H1 (cell line): ENCODE measurements at regions not wholly inside any gene's neighbourhood (a gene's known extent, or its start where the extent isn't known, plus 50 kb on each side); places are given as distances from the start of the nearest gene placed in this dataset.

ENCODE experiments used
- CTCF ChIA-PET: fragments of 300-600 bp; sonication (Branson Sonifier 250); formaldehyde crosslinking; loops from one replicate; lab custom pipeline; 2021; ENCODE audit not compliant: partially characterized antibody; lab: Charles Lee
- POLR2A ChIA-PET: fragments of 300-600 bp; sonication (Branson Sonifier 250); formaldehyde crosslinking; loops from one replicate; lab custom pipeline; 2021; ENCODE audit warnings: inconsistent platforms; ENCODE audit not compliant: partially characterized antibody; lab: Charles Lee
- DNase-seq, 2 experiments: peaks; one replicate each; pipeline versions ENCODE4 v3.0.0 to v3.0.0-alpha.2; 2010 to 2022; ENCODE audit warnings: low spot score in 2 of 2, low read depth in 1 of 2, mixed read lengths in 1 of 2
- FAIRE-seq: peaks from 2 replicates; lab custom pipeline; 2011; peaks lifted over from hg19 to GRCh38; lab: Jason Lieb, UNC
- H2AFZ ChIP-seq: 2 replicates; pipeline ENCODE4 v1.8.1; 2012; ENCODE audit warnings: low read length, inconsistent platforms
- H2AK5ac ChIP-seq: 2 replicates; pipeline ENCODE4 v1.6.1; 2013; ENCODE audit warnings: low read depth, low read length
- H2BK120ac ChIP-seq: replicated peaks from 2 replicates; pipeline ENCODE3; 2013; ENCODE audit warnings: low read depth, low read length, inconsistent platforms
- H2BK12ac ChIP-seq: 2 replicates; pipeline ENCODE4 v1.6.1; 2013; ENCODE audit warnings: low read depth, low read length
- H2BK15ac ChIP-seq: 2 replicates; pipeline ENCODE4 v1.6.1; 2013; ENCODE audit warnings: low read length
- H2BK20ac ChIP-seq: 2 replicates; pipeline ENCODE4 v1.6.1; 2013; ENCODE audit warnings: low read length
- H2BK5ac ChIP-seq: 2 replicates; pipeline ENCODE4 v1.6.1; 2013; ENCODE audit warnings: low read depth, low read length
- H3K14ac ChIP-seq: 2 replicates; pipeline ENCODE4 v1.6.1; 2013; ENCODE audit warnings: inconsistent platforms; ENCODE audit not compliant: insufficient read length
- H3K18ac ChIP-seq: 2 replicates; pipeline ENCODE4 v1.6.1; 2013; ENCODE audit warnings: low read length; ENCODE audit errors: extremely low read depth
- H3K23ac ChIP-seq: 2 replicates; pipeline ENCODE4 v1.6.1; 2013; ENCODE audit warnings: inconsistent platforms; ENCODE audit not compliant: insufficient read length
- H3K23me2 ChIP-seq: 2 replicates; pipeline ENCODE4 v1.6.1; 2013; ENCODE audit warnings: low read depth, low read length
- H3K27ac ChIP-seq: 2 replicates; pipeline ENCODE4 v1.6.1; 2011; ENCODE audit warnings: low read depth, low read length, inconsistent platforms
- H3K27me3 ChIP-seq, 4 experiments: replicated peaks in 1 of 4; 1 replicate in 1 of 4; 2 replicates in 3 of 4; pipeline versions ENCODE4 v1.6.1 to v1.8.1; 2011 to 2013; ENCODE audit warnings: low read length in 3 of 4, mild to moderate bottlenecking in 3 of 4, inconsistent platforms in 2 of 4, mixed read lengths in 2 of 4, moderate library complexity in 1 of 4; ENCODE audit not compliant: control insufficient read depth in 3 of 4, insufficient read depth in 3 of 4; ENCODE audit errors: extremely low read depth in 1 of 4
- H3K36me3 ChIP-seq, 4 experiments: 2 replicates each; pipeline versions ENCODE4 v1.6.1 to v1.8.1; 2011 to 2013; ENCODE audit warnings: mild to moderate bottlenecking in 4 of 4, low read length in 3 of 4, moderate library complexity in 2 of 4, control low read depth in 1 of 4, inconsistent platforms in 1 of 4; ENCODE audit not compliant: insufficient read depth in 4 of 4, control insufficient read depth in 2 of 4
- H3K4ac ChIP-seq: replicated peaks from 2 replicates; pipeline ENCODE3; 2013; ENCODE audit warnings: low read length, low read depth, mixed read lengths, inconsistent platforms; ENCODE audit not compliant: insufficient read length
- H3K4me1 ChIP-seq, 4 experiments: replicated peaks in 1 of 4; 1 replicate in 1 of 4; 2 replicates in 3 of 4; pipeline versions ENCODE4 v1.6.1 to v1.8.1; 2011 to 2013; ENCODE audit warnings: low read length in 3 of 4, inconsistent platforms in 2 of 4, mixed read lengths in 1 of 4; ENCODE audit not compliant: insufficient read depth in 4 of 4, control insufficient read depth in 3 of 4
- H3K4me2 ChIP-seq, 2 experiments: 2 replicates each; pipeline versions ENCODE4 v1.6.1 to v1.8.1; 2011 to 2013; ENCODE audit warnings: low read depth in 2 of 2, low read length in 2 of 2, control low read depth in 1 of 2, inconsistent platforms in 1 of 2, mild to moderate bottlenecking in 1 of 2; ENCODE audit not compliant: insufficient read depth in 1 of 2
- H3K4me3 ChIP-seq, 4 experiments: fragments of 200-600, 300-600 bp in 1 of 4; sonication (generic), shearing (Covaris generic), sonication (Bioruptor Twin) in 1 of 4; 2 replicates each; pipeline versions ENCODE4 v1.5.1 to v1.8.1; 2011 to 2016; ENCODE audit warnings: low read length in 4 of 4, low read depth in 3 of 4, control low read depth in 2 of 4, inconsistent platforms in 2 of 4, mild to moderate bottlenecking in 2 of 4, mixed read lengths in 1 of 4, moderate library complexity in 1 of 4; ENCODE audit not compliant: insufficient read depth in 2 of 4; ENCODE audit errors: extremely low read depth in 1 of 4
- H3K56ac ChIP-seq: replicated peaks from 2 replicates; pipeline ENCODE3; 2013; ENCODE audit warnings: low read depth, mild to moderate bottlenecking, mixed read lengths, low read length, inconsistent platforms; ENCODE audit not compliant: insufficient read length
- H3K79me1 ChIP-seq: 2 replicates; pipeline ENCODE4 v1.6.1; 2013; ENCODE audit warnings: low read depth, low read length, control low read depth
- H3K79me2 ChIP-seq, 2 experiments: 2 replicates each; pipeline versions ENCODE4 v1.6.1 to v1.8.1; 2012 to 2013; ENCODE audit warnings: low read length in 2 of 2, mild to moderate bottlenecking in 2 of 2, inconsistent platforms in 1 of 2; ENCODE audit not compliant: insufficient read depth in 2 of 2, control insufficient read depth in 1 of 2
- H3K9ac ChIP-seq, 4 experiments: replicated peaks in 1 of 4; 1 replicate in 1 of 4; 2 replicates in 3 of 4; pipeline versions ENCODE4 v1.6.1 to v1.8.1; 2011 to 2013; ENCODE audit warnings: low read depth in 3 of 4, low read length in 3 of 4, control low read depth in 2 of 4, mild to moderate bottlenecking in 2 of 4, moderate library complexity in 2 of 4, inconsistent platforms in 1 of 4; ENCODE audit errors: extremely low read depth in 1 of 4
- H3K9me3 ChIP-seq, 2 experiments: 2 replicates each; pipeline versions ENCODE4 v1.6.1 to v1.8.1; 2012 to 2013; ENCODE audit warnings: mild to moderate bottlenecking in 2 of 2, moderate library complexity in 2 of 2, control low read depth in 1 of 2, inconsistent platforms in 1 of 2, low read depth in 1 of 2, low read length in 1 of 2, mixed read lengths in 1 of 2; ENCODE audit not compliant: insufficient read depth in 2 of 2
- H4K20me1 ChIP-seq, 2 experiments: replicated peaks in 1 of 2; 2 replicates each; pipeline versions ENCODE3 to v1.8.1; 2011 to 2013; ENCODE audit warnings: inconsistent platforms in 2 of 2, low read length in 2 of 2, mild to moderate bottlenecking in 1 of 2; ENCODE audit not compliant: insufficient read depth in 2 of 2, control insufficient read depth in 1 of 2
- H4K5ac ChIP-seq: 2 replicates; pipeline ENCODE4 v1.6.1; 2013; ENCODE audit warnings: low read length, low read depth, mixed read lengths, inconsistent platforms; ENCODE audit not compliant: insufficient read length
- H4K8ac ChIP-seq: 2 replicates; pipeline ENCODE4 v1.8.0; 2013; ENCODE audit warnings: mild to moderate bottlenecking, moderate library complexity, low read length, inconsistent platforms; ENCODE audit not compliant: insufficient read depth; ENCODE audit errors: extremely low read depth
- H4K91ac ChIP-seq: replicated peaks from 2 replicates; pipeline ENCODE3; 2013; ENCODE audit warnings: low read length, mixed read lengths, inconsistent platforms; ENCODE audit not compliant: insufficient read length
- BACH1 ChIP-seq: IDR thresholded peaks from 2 replicates; pipeline ENCODE4 v1.6.1; 2012; ENCODE audit warnings: low read length, improper control_type of control experiment
- EZH2 ChIP-seq: fragments of 200-600 bp; sonication (generic); IDR thresholded peaks from 2 replicates; pipeline ENCODE4 v1.7.1; 2012; ENCODE audit warnings: low read depth, mild to moderate bottlenecking, moderate library complexity, low read length, inconsistent platforms; ENCODE audit not compliant: severe bottlenecking
- POLR2AphosphoS5 ChIP-seq: IDR thresholded peaks from 2 replicates; pipeline ENCODE4 v1.6.1; 2011; ENCODE audit warnings: low read depth, low read length
- RFX5 ChIP-seq: IDR thresholded peaks from 2 replicates; pipeline ENCODE4 v1.6.1; 2011; ENCODE audit warnings: low read depth, low read length, improper control_type of control experiment, borderline replicate concordance
- RXRA ChIP-seq: IDR thresholded peaks from 2 replicates; pipeline ENCODE4 v1.6.1; 2011; ENCODE audit warnings: low read depth, mild to moderate bottlenecking, low read length, moderate library complexity; ENCODE audit not compliant: insufficient read depth
- SIN3A ChIP-seq, 2 experiments: IDR thresholded peaks in 1 of 2; conservative IDR thresholded peaks in 1 of 2; 2 replicates each; pipeline ENCODE4 v1.6.1; 2011 to 2012; ENCODE audit warnings: low read length in 2 of 2, improper control_type of control experiment in 1 of 2, low read depth in 1 of 2, mild to moderate bottlenecking in 1 of 2
- SP2 ChIP-seq: IDR thresholded peaks from 2 replicates; pipeline ENCODE4 v1.6.1; 2012; ENCODE audit warnings: mild to moderate bottlenecking, low read length, inconsistent platforms
- SP4 ChIP-seq: IDR thresholded peaks from 2 replicates; pipeline ENCODE4 v1.6.1; 2012; ENCODE audit warnings: low read length, inconsistent platforms
- TAF1 ChIP-seq: IDR thresholded peaks from 2 replicates; pipeline ENCODE4 v1.6.1; 2011; ENCODE audit warnings: mild to moderate bottlenecking, low read depth, low read length
- TCF12 ChIP-seq: IDR thresholded peaks from 2 replicates; pipeline ENCODE4 v1.6.1; 2011; ENCODE audit warnings: low read depth, mild to moderate bottlenecking, low read length
- WGBS, 2 experiments: shearing (Covaris generic) in 1 of 2; methylation state at CpG; one replicate each; pipeline versions ENCODE4 v1.1.6 to v1.1.7; 2013 to 2015; ENCODE audit warnings: low lambda C conversion rate in 2 of 2, mixed read lengths in 2 of 2, inconsistent platforms in 1 of 2, low coverage in 1 of 2, missing lambda C conversion rate in 1 of 2; ENCODE audit not compliant: insufficient replicate concordance in 2 of 2, insufficient coverage in 1 of 2, insufficient read length in 1 of 2; ENCODE audit errors: extremely low coverage in 1 of 2, missing lambda C conversion rate in 1 of 2; 5-methylcytosine and 5-hydroxymethylcytosine counted together
- TF ChIP-seq, protein P1 (sequence below): IDR thresholded peaks from 2 replicates; pipeline ENCODE4 v1.6.1; 2012; ENCODE audit warnings: low read length, inconsistent platforms

DNA sequence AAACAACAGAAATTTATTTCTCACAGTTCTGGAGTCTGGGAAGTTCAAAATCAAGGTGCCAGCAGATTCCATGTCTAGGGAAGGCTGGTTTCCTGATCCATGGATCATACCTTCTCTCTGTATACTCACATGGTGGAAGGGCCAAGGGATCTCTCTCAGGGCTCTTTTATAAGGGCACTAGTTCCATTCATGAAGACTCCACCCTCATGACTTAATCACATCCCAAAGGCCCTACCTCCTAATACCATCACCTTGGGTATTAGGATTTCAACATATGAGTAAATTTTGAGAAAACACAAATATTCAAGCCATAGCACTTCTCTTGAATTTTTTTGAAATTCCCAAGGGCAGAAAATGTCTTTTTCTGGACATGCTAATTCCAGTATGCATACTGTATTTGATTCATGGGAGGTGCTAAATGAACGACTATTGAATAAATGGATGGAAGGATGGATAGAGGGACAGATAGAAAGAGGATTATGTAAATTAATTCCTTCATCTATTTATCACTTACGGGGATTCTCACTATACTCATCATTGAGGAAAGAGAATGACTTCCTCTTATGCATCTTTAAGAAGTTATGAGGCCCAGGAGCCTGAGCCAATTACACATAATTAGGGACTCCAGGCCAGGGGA lies 182.8 kb downstream of the NRIP1 start:
- no peak overlapping the region for H4K8ac ChIP-seq
- H3K4me1 ChIP-seq = no peaks in the 10 kb centered on the region
- H4K5ac ChIP-seq = no peak overlapping the region
- no peaks in the 10 kb centered on the region for H3K27me3 ChIP-seq
- H3K4me2 ChIP-seq = no peak overlapping the region
- no peak overlapping the region for H2AK5ac ChIP-seq
- no peak overlapping the region for H3K9ac ChIP-seq
- no peaks in the 10 kb centered on the region for H3K23me2 ChIP-seq
- no peak overlapping the region for H2AFZ ChIP-seq
- H3K56ac ChIP-seq = no peak overlapping the region
- H3K36me3 ChIP-seq = no peaks in the 10 kb centered on the region
- TF ChIP-seq SIN3A (conservative IDR thresholded peaks at IDR 0.05 in 1 of 2, IDR thresholded peaks at IDR 0.05 in 1 of 2; ENCODE audit: low read depth in 1 of 2, low read length in 2 of 2) (no peak), POLR2AphosphoS5 (no peak), EZH2 (no peak), SP2 (no peak), BACH1 (no peak), RFX5 (no peak), SP4 (no peak), RXRA (no peak), TCF12 (no peak), TAF1 (no peak)
- TF ChIP-seq, protein P1, sequence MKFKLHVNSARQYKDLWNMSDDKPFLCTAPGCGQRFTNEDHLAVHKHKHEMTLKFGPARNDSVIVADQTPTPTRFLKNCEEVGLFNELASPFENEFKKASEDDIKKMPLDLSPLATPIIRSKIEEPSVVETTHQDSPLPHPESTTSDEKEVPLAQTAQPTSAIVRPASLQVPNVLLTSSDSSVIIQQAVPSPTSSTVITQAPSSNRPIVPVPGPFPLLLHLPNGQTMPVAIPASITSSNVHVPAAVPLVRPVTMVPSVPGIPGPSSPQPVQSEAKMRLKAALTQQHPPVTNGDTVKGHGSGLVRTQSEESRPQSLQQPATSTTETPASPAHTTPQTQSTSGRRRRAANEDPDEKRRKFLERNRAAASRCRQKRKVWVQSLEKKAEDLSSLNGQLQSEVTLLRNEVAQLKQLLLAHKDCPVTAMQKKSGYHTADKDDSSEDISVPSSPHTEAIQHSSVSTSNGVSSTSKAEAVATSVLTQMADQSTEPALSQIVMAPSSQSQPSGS = no peak
- no peak overlapping the region for H3K27ac ChIP-seq
- no peak overlapping the region for H3K18ac ChIP-seq
- H2BK12ac ChIP-seq = no peak overlapping the region
- no peak overlapping the region for H2BK5ac ChIP-seq
- H2BK15ac ChIP-seq = no peak overlapping the region
- no peak overlapping the region for H3K4ac ChIP-seq
- no peaks in the 10 kb centered on the region for H3K9me3 ChIP-seq
- ChIA-PET CTCF (interaction anchor here (0.9 kb wide), 1 partner anchor 10 kb away, joined by 3 read pairs; no protein-coding TSS in a partner anchor), POLR2A (interaction anchor here (0.8 kb wide), 1 partner anchor 8 kb away, joined by 3 read pairs; no protein-coding TSS in a partner anchor)
- no peak overlapping the region for H2BK20ac ChIP-seq
- no peaks in the 10 kb centered on the region for H3K79me1 ChIP-seq
- DNase-seq (no peak), FAIRE-seq (no peak)
- H3K79me2 ChIP-seq = no peaks in the 10 kb centered on the region
- H4K91ac ChIP-seq = no peak overlapping the region
- H4K20me1 ChIP-seq = no peaks in the 10 kb centered on the region
- H3K23ac ChIP-seq = no peak overlapping the region
- H3K4me3 ChIP-seq = no peak overlapping the region
- WGBS, 2 experiments = 85% methylated on average over 2 of the region's 2 CpGs; no CpG with 5 or more reads in 1 of the 2 experiments
- no peak overlapping the region for H2BK120ac ChIP-seq
- H3K14ac ChIP-seq = no peak overlapping the region
